Cardiac fibroblast (primary cell): ENCODE measurements at regions not wholly inside any gene's neighbourhood (a gene's known extent, or its start where the extent isn't known, plus 50 kb on each side); places are given as distances from the start of the nearest gene placed in this dataset.
"Not testable (repeated sequence)": the region's sequence is repeated elsewhere in the genome, so short reads cannot be mapped to it uniquely, and the experiment has no call there.

Source experiments
- DNase-seq, 2 donors: peaks; one replicate each; pipeline versions ENCODE4 v3.0.0 to v3.0.0-alpha.2; 2010; ENCODE audit warnings: low read depth in 2 of 2
- H3K4me3 ChIP-seq, 2 donors: replicated peaks in 1 of 2; 1 replicate in 1 of 2; 2 replicates in 1 of 2; pipeline ENCODE4 v1.5.1; 2011; ENCODE audit warnings: low read depth in 2 of 2, low read length in 2 of 2, mild to moderate bottlenecking in 2 of 2, moderate library complexity in 1 of 2
- TF ChIP-seq, protein P1 (sequence below): IDR thresholded peaks from one replicate; pipeline ENCODE4 v1.5.1; 2011; ENCODE audit warnings: low read depth, mild to moderate bottlenecking, low read length, inconsistent platforms

GRCh38 chr22:49699928-49700498, 127.7 kb downstream of the BRD1 start:
- TF ChIP-seq, protein P1, sequence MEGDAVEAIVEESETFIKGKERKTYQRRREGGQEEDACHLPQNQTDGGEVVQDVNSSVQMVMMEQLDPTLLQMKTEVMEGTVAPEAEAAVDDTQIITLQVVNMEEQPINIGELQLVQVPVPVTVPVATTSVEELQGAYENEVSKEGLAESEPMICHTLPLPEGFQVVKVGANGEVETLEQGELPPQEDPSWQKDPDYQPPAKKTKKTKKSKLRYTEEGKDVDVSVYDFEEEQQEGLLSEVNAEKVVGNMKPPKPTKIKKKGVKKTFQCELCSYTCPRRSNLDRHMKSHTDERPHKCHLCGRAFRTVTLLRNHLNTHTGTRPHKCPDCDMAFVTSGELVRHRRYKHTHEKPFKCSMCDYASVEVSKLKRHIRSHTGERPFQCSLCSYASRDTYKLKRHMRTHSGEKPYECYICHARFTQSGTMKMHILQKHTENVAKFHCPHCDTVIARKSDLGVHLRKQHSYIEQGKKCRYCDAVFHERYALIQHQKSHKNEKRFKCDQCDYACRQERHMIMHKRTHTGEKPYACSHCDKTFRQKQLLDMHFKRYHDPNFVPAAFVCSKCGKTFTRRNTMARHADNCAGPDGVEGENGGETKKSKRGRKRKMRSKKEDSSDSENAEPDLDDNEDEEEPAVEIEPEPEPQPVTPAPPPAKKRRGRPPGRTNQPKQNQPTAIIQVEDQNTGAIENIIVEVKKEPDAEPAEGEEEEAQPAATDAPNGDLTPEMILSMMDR = no peak

DNA sequence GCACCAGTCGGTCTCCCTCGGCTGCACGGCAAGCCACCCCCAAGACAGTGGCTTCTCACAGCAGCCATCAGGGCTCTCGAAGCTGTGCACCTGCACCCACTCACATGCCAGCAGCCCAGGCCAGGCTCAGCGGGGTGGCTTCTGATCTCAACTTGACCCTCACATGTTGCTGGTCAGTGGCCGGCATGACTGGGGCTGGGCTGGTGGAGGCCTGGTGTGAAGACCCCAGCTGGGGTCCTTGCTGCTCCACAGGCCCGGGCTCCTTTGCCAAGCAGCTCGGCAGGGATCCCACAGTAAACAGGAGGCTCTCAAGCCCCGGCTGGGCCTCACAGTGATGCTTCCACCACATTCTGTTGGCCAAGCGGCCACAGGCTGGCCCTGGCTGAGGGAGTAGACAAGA, 128.2 kb downstream of the BRD1 start:
- TF ChIP-seq, protein P1 = no peak
- DNase-seq = no peak
- H3K4me3 ChIP-seq = no peak overlapping the region

More at GRCh38 chr22:49699928-49700498, 127.7 kb downstream of the BRD1 start:
- no peak overlapping the region for H3K4me3 ChIP-seq
- no peak for DNase-seq

DNA sequence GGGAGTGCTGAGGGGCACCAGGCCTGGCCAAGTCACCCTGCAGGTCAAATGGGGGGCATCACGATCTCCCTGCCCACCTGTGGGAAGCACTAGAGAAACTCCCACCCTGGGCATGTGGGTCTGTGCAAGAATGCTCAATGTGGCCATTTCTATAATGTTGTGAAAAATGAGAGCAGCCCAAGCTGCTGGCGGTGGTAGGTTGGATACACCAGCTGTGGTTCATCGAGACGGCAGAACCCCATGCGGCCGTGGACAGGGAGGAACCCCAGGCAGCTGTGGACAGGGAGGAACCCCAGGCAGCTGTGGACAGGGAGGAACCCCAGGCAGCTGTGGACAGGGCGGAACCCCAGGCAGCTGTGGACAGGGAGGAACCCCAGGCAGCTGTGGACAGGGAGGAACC, 129.1 kb downstream of the BRD1 start:
- DNase-seq, H3K4me3 ChIP-seq: not testable (repeated sequence)

DNA sequence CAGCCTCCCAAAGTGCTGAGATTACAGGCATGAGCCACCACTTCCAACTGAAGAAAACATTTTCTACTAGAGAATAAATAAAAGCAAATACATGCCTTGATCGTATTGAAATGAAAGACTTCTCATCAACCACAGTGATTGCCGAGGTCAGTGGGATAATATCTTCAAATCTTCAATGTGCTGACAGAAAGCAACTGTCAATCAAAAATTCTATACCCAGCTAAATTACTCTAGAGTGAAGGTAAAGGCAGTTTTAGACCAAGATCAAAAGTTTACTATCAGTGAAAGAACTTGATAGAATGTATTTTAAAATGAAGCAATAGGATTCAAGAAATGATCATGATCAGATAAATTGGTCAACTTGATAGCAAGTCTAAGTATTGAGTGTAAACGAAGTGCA, 130.6 kb downstream of the BRD1 start:
- no peak for DNase-seq
- no peak overlapping the region for H3K4me3 ChIP-seq
- TF ChIP-seq, protein P1 = no peak

DNA sequence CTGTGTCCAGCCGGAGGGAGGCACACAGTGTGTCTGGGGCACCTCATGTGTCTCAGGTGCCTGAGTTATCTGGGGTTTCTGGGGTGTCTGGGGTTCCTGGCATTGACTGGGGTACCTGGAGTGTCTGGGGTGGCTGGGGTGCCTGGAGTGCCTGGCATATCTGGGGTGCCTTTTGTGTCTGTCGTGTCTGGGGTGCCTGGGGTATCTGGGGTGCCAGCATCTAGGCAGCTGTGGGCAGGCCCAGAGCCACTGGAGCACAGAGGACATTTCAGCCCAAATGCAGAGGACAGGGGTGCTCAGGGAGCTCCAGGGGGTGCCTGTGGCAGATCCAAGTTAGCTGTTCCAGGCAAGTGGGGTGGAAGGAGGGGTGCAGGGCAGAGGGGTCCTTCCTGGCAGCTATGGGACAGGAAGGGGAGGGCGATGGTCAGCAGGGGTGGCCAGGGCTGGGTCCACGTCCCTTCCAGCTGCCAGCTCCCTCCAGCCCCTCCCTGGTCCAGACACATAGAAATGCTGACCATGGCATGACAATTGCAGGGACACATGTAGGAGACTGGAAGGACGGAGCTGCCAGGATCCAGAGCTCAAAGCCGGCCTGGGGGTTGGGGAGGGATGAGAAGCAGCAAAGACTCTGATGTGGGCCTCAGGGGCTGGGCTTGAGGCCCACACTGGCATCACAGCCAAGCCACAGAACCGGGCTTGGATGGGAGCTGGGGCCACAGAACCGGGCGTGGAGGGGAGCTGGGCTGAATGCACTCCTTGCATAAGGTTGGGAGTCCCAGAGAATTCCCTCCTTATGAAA, 133.0 kb downstream of the BRD1 start:
- no peak overlapping the region for H3K4me3 ChIP-seq
- TF ChIP-seq, protein P1 = no peak
- no peak for DNase-seq

- DNase-seq = no peak
- H3K4me3 ChIP-seq = no peak overlapping the region
- TF ChIP-seq, protein P1 = no peak
Observed at GRCh38 chr22:49693848-49694247, 133.8 kb downstream of the BRD1 start.

- no peak overlapping the region for H3K4me3 ChIP-seq
Observed at GRCh38 chr22:49693416-49693815, 134.3 kb downstream of the BRD1 start.

More at GRCh38 chr22:49693416-49693815, 134.3 kb downstream of the BRD1 start:
- DNase-seq = no peak
- TF ChIP-seq, protein P1 = no peak
